GM12878 (cell line): ENCODE measurements at regions not wholly inside any gene's neighbourhood (a gene's known extent, or its start where the extent isn't known, plus 50 kb on each side); places are given as distances from the start of the nearest gene placed in this dataset.

ENCODE experiments used
- ATAC-seq: fragments of 200-7000 bp; cut with Tn5 transposase; 3 replicates; pipeline ENCODE4 v1.9.1; 2020; ENCODE audit warnings: mild to moderate bottlenecking, moderate library complexity
- BruUV-seq: library from RNA; stranded (reverse); fragments of 400-500 nt; replicated peaks from 2 replicates; lab custom pipeline; 2021; lab: Mats Ljungman, UMichigan
- CTCF ChIA-PET: fragments of 300-600 bp; sonication (Branson Sonifier 250); formaldehyde crosslinking; extraction: SDS; loops from one replicate; lab custom pipeline; 2021; ENCODE audit warnings: inconsistent platforms; lab: Yijun Ruan, JAX
- POLR2A ChIA-PET: fragments of 350-600 bp; formaldehyde crosslinking; extraction: SDS; loops from one replicate; lab custom pipeline; 2021; ENCODE audit warnings: inconsistent platforms; lab: Charles Lee
- RAD21 ChIA-PET: fragments of 300-600 bp; sonication (Branson Sonifier 250); formaldehyde crosslinking; loops from one replicate; lab custom pipeline; 2023; ENCODE audit warnings: antibody characterized with exemption; ENCODE audit not compliant: unreplicated experiment; lab: Charles Lee
- SMC1A ChIA-PET: fragments of 300-600 bp; sonication (Branson Sonifier 250); formaldehyde crosslinking; loops from one replicate; lab custom pipeline; 2023; ENCODE audit not compliant: unreplicated experiment, uncharacterized antibody; lab: Charles Lee
- DNase-seq: peaks from one replicate; pipeline ENCODE4 v3.0.0-alpha.2; 2011; ENCODE audit warnings: low read depth, low spot score
- FAIRE-seq: peaks from 3 replicates; lab custom pipeline; 2011; peaks lifted over from hg19 to GRCh38; lab: Jason Lieb, UNC
- H2AFZ ChIP-seq: 2 replicates; pipeline ENCODE4 v1.6.0; 2011; ENCODE audit warnings: low read depth, low read length, control low read depth; ENCODE audit not compliant: control insufficient read depth
- H3K27ac ChIP-seq: 2 replicates; pipeline ENCODE4 v1.5.1; 2011; ENCODE audit warnings: control low read depth; ENCODE audit not compliant: control insufficient read depth, insufficient read depth
- H3K27me3 ChIP-seq, 2 experiments: replicated peaks in 1 of 2; 2 replicates each; pipeline versions ENCODE4 v1.6.0 to v1.6.1; 2011; ENCODE audit warnings: low read length in 1 of 2; ENCODE audit not compliant: control insufficient read depth in 2 of 2, insufficient read depth in 2 of 2
- H3K36me3 ChIP-seq, 2 experiments: 2 replicates each; pipeline ENCODE4 v1.5.1; 2011; ENCODE audit warnings: low read length in 1 of 2; ENCODE audit not compliant: control insufficient read depth in 2 of 2, insufficient read depth in 2 of 2
- H3K4me1 ChIP-seq: 2 replicates; pipeline ENCODE4 v1.6.1; 2011; ENCODE audit warnings: mild to moderate bottlenecking, low read length, moderate library complexity, mixed read lengths; ENCODE audit not compliant: control insufficient read depth, insufficient read depth
- H3K4me2 ChIP-seq: 2 replicates; pipeline ENCODE4 v1.6.0; 2011; ENCODE audit warnings: control low read depth; ENCODE audit not compliant: control insufficient read depth, insufficient read depth
- H3K4me3 ChIP-seq: fragments of 200-600 bp; sonication (generic); 2 replicates; pipeline ENCODE4 v1.5.1; 2016
- H3K79me2 ChIP-seq: 2 replicates; pipeline ENCODE4 v1.6.0; 2011; ENCODE audit warnings: low read length; ENCODE audit not compliant: control insufficient read depth, insufficient read depth
- H3K9ac ChIP-seq: 2 replicates; pipeline ENCODE4 v1.8.0; 2011; ENCODE audit warnings: low read length, control low read depth, mixed read lengths; ENCODE audit not compliant: control insufficient read depth, insufficient read depth
- H3K9me3 ChIP-seq: replicated peaks from 3 replicates; pipeline ENCODE4 v1.5.1; 2011; ENCODE audit warnings: mild to moderate bottlenecking, low read length; ENCODE audit not compliant: control insufficient read depth, insufficient read depth
- H4K20me1 ChIP-seq: 2 replicates; pipeline ENCODE4 v1.6.0; 2011; ENCODE audit not compliant: control insufficient read depth, insufficient read depth
- ATF2 ChIP-seq: IDR thresholded peaks from 2 replicates; pipeline ENCODE4 v1.6.1; 2012; ENCODE audit warnings: low read length, inconsistent platforms
- EED ChIP-seq: sonication (generic); IDR thresholded peaks from 2 replicates; pipeline ENCODE4 v1.6.1; 2016; ENCODE audit warnings: antibody characterized with exemption, low read depth
- GABPA ChIP-seq: IDR thresholded peaks from 2 replicates; pipeline ENCODE4 v1.6.1; 2014; ENCODE audit warnings: antibody characterized with exemption, low read depth, mild to moderate bottlenecking, inconsistent platforms
- NFYA ChIP-seq: IDR thresholded peaks from 2 replicates; pipeline ENCODE4 v1.6.1; 2011; ENCODE audit warnings: low read depth, mild to moderate bottlenecking, low read length, improper control_type of control experiment, borderline replicate concordance
- PML ChIP-seq: IDR thresholded peaks from 2 replicates; pipeline ENCODE4 v1.6.1; 2012; ENCODE audit warnings: low read length, inconsistent platforms
- POLR2AphosphoS5 ChIP-seq: IDR thresholded peaks from 2 replicates; pipeline ENCODE4 v1.6.1; 2011; ENCODE audit warnings: mild to moderate bottlenecking, low read length, inconsistent platforms
- RAD51 ChIP-seq: fragments of 450-650 bp; IDR thresholded peaks from 2 replicates; pipeline ENCODE4 v1.6.1; 2016; ENCODE audit warnings: moderate library complexity, mild to moderate bottlenecking, inconsistent platforms
- SUPT20H ChIP-seq: IDR thresholded peaks from 2 replicates; pipeline ENCODE4 v1.6.1; 2011; ENCODE audit warnings: low read depth, mild to moderate bottlenecking, low read length, moderate library complexity, borderline replicate concordance; ENCODE audit not compliant: control insufficient read depth
- ZNF384 ChIP-seq: IDR thresholded peaks from 2 replicates; pipeline ENCODE4 v1.6.1; 2012; ENCODE audit warnings: low read depth, mild to moderate bottlenecking, low read length, improper control_type of control experiment, borderline replicate concordance
- WGBS: methylation state at CpG from one replicate; pipeline ENCODE4 v1.1.6; 2016; ENCODE audit warnings: low lambda C conversion rate; ENCODE audit not compliant: insufficient replicate concordance, insufficient coverage; ENCODE audit errors: missing lambda C conversion rate; 5-methylcytosine and 5-hydroxymethylcytosine counted together
- in situ Hi-C: fragments of 300-500 bp; cut with MboI; formaldehyde crosslinking; loops from 9 replicates; pipeline ENCODE4 v1.14.3; 2018; ENCODE audit warnings: mixed read lengths
- intact Hi-C: fragments of 100-400 bp; cut with micrococcal nuclease; formaldehyde crosslinking; loops from one replicate; pipeline ENCODE4 v1.14.2; 2022; ENCODE audit not compliant: unreplicated experiment
- TF ChIP-seq, protein P1 (sequence below): IDR thresholded peaks from 2 replicates; pipeline ENCODE4 v1.6.1; 2011; ENCODE audit warnings: low read depth, low read length, improper control_type of control experiment, borderline replicate concordance
- TF ChIP-seq, protein P2 (sequence below): fragments of 450-650 bp; formaldehyde crosslinking; IDR thresholded peaks from 2 replicates; pipeline ENCODE4 v1.4.0; 2022; ENCODE audit warnings: mild to moderate bottlenecking, moderate library complexity
- TF ChIP-seq, protein P3 (sequence below): fragments of 150-350 bp; IDR thresholded peaks from 2 replicates; pipeline ENCODE4 v1.6.1; 2014; ENCODE audit warnings: mild to moderate bottlenecking, low read depth, low read length

DNA sequence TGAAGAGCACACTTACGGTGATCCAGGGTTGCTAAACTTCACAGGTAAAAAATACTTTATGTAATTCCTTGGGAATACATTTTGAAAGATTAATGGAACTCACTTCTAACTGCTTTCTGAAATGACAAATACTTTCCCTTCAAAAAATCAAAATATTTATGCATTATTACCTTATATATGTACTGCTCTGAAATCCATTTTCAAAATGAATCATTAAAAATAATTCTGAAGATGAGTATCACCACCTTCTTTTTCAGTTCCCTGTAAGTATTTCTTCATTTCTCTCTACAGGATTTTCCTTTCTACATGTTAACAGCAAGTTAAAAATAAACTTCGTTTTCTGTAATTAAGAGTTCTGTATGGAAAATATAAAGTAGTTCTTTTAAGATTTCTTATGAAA lies 428.6 kb downstream of the TMA16 start:
- Histone ChIP-seq H2AFZ (no peak overlapping the region), H3K4me1 (no peaks in the 10 kb centered on the region), H3K9me3 (no peaks in the 10 kb centered on the region), H3K4me3 (no peak overlapping the region), H3K27ac (no peak overlapping the region), H4K20me1 (no peaks in the 10 kb centered on the region), H3K27me3 (no peaks in the 10 kb centered on the region; a peak in 1 of 4 replicates), H3K79me2 (no peaks in the 10 kb centered on the region), H3K4me2 (no peak overlapping the region), H3K36me3 (no peaks in the 10 kb centered on the region), H3K9ac (no peak overlapping the region)
- SMC1A ChIA-PET: no interaction called here
- FAIRE-seq: no peak
- in situ Hi-C loops (no loop called here), intact Hi-C loops (no loop called here)
- no peak for TF ChIP-seq ATF2
- TF ChIP-seq RAD51: no peak
- no peak for TF ChIP-seq SUPT20H
- no peak for TF ChIP-seq NFYA
- no peak for TF ChIP-seq ZNF384
- TF ChIP-seq, protein P1, sequence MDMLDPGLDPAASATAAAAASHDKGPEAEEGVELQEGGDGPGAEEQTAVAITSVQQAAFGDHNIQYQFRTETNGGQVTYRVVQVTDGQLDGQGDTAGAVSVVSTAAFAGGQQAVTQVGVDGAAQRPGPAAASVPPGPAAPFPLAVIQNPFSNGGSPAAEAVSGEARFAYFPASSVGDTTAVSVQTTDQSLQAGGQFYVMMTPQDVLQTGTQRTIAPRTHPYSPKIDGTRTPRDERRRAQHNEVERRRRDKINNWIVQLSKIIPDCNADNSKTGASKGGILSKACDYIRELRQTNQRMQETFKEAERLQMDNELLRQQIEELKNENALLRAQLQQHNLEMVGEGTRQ: no peak
- no peak for TF ChIP-seq GABPA
- no peak for TF ChIP-seq EED
- TF ChIP-seq POLR2AphosphoS5: no peak
- no peak for TF ChIP-seq PML
- TF ChIP-seq, protein P2, sequence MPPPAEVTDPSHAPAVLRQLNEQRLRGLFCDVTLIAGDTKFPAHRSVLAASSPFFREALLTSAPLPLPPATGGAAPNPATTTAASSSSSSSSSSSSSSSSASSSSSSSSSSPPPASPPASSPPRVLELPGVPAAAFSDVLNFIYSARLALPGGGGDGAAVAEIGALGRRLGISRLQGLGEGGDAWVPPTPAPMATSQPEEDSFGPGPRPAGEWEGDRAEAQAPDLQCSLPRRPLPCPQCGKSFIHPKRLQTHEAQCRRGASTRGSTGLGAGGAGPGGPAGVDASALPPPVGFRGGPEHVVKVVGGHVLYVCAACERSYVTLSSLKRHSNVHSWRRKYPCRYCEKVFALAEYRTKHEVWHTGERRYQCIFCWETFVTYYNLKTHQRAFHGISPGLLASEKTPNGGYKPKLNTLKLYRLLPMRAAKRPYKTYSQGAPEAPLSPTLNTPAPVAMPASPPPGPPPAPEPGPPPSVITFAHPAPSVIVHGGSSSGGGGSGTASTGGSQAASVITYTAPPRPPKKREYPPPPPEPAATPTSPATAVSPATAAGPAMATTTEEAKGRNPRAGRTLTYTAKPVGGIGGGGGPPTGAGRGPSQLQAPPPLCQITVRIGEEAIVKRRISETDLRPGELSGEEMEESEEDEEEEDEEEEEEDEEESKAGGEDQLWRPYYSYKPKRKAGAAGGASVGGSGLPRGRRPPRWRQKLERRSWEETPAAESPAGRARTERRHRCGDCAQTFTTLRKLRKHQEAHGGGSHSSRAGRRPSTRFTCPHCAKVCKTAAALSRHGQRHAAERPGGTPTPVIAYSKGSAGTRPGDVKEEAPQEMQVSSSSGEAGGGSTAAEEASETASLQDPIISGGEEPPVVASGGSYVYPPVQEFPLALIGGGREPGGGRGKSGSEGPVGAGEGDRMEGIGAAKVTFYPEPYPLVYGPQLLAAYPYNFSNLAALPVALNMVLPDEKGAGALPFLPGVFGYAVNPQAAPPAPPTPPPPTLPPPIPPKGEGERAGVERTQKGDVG (CRISPR knock-in tag): no peak
- TF ChIP-seq, protein P3, sequence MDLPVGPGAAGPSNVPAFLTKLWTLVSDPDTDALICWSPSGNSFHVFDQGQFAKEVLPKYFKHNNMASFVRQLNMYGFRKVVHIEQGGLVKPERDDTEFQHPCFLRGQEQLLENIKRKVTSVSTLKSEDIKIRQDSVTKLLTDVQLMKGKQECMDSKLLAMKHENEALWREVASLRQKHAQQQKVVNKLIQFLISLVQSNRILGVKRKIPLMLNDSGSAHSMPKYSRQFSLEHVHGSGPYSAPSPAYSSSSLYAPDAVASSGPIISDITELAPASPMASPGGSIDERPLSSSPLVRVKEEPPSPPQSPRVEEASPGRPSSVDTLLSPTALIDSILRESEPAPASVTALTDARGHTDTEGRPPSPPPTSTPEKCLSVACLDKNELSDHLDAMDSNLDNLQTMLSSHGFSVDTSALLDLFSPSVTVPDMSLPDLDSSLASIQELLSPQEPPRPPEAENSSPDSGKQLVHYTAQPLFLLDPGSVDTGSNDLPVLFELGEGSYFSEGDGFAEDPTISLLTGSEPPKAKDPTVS: no peak
- 5% methylated on average over 2 of the region's 2 CpGs for WGBS
- RAD21 ChIA-PET: no interaction called here
- CTCF ChIA-PET: interaction anchor here (2.1 kb wide), 1 partner anchor 372 kb away, joined by 5 read pairs; no protein-coding TSS in a partner anchor
- BruUV-seq: no TSS peak
- ATAC-seq: no peak
- POLR2A ChIA-PET: no interaction called here
- no peak for DNase-seq
